Right atrium auricular region (tissue), 2 donors: ENCODE measurements at regions not wholly inside any gene's neighbourhood (a gene's known extent, or its start where the extent isn't known, plus 50 kb on each side); places are given as distances from the start of the nearest gene placed in this dataset.
"Not testable (repeated sequence)": the region's sequence is repeated elsewhere in the genome, so short reads cannot be mapped to it uniquely, and the experiment has no call there.

Experiments
- DNase-seq: peaks from one replicate; pipeline ENCODE4 v3.0.0-alpha.2; 2019; ENCODE audit warnings: low spot score
- H3K27ac ChIP-seq, 2 donors: fragments of 200-600 bp; sonication (generic); 1 replicate in 1 of 2; 2 replicates in 1 of 2; pipeline ENCODE4 v1.5.1; 2016 to 2019
- H3K27me3 ChIP-seq, 2 donors: fragments of 200-600 bp; sonication (generic); one replicate each; pipeline versions ENCODE4 v1.5.1 to v1.6.0; 2017 to 2019
- H3K36me3 ChIP-seq: fragments of 200-600 bp; sonication (generic); one replicate; pipeline ENCODE4 v1.5.1; 2016
- H3K4me1 ChIP-seq, 2 donors: fragments of 200-600 bp; sonication (generic); one replicate each; pipeline versions ENCODE4 v1.5.1 to v1.6.0; 2017 to 2019
- H3K4me3 ChIP-seq, 2 donors: fragments of 200-600 bp; sonication (generic); 1 replicate in 1 of 2; 2 replicates in 1 of 2; pipeline ENCODE4 v1.5.1; 2017 to 2019; ENCODE audit warnings: mild to moderate bottlenecking in 1 of 2, moderate library complexity in 1 of 2
- H3K9me3 ChIP-seq, 2 donors: fragments of 200-600 bp; sonication (generic); one replicate each; pipeline ENCODE4 v1.5.1; 2019
- TF ChIP-seq, protein P1 (sequence below), 2 donors: fragments of 200-600 bp; sonication (generic); IDR thresholded peaks; one replicate each; pipeline ENCODE4 v1.5.1; 2019; ENCODE audit warnings: antibody characterized with exemption in 2 of 2

DNA sequence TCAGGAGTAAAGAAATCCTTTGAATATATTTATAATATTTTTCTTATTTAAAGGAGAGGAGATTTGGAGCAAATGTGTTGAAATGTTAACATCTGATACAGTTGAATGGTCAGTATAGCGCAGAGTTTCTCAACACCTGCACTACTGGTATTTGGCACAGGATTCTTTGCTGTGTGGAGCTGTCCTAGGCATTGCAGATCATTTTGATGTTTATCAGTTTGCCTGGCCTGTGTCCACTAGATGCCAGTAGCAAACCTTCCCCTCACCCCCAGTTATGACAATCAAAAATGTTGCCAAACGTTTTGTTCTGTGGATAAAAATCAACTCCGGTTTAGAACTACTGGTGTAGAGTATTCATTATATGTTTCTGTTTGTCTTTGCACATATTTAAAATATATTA is 765.3 kb upstream of the SLIT2 start:
- DNase-seq = no peak
- H3K4me3 ChIP-seq = no peak overlapping the region
- no peaks in the 10 kb centered on the region for H3K27me3 ChIP-seq
- TF ChIP-seq, protein P1, sequence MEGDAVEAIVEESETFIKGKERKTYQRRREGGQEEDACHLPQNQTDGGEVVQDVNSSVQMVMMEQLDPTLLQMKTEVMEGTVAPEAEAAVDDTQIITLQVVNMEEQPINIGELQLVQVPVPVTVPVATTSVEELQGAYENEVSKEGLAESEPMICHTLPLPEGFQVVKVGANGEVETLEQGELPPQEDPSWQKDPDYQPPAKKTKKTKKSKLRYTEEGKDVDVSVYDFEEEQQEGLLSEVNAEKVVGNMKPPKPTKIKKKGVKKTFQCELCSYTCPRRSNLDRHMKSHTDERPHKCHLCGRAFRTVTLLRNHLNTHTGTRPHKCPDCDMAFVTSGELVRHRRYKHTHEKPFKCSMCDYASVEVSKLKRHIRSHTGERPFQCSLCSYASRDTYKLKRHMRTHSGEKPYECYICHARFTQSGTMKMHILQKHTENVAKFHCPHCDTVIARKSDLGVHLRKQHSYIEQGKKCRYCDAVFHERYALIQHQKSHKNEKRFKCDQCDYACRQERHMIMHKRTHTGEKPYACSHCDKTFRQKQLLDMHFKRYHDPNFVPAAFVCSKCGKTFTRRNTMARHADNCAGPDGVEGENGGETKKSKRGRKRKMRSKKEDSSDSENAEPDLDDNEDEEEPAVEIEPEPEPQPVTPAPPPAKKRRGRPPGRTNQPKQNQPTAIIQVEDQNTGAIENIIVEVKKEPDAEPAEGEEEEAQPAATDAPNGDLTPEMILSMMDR (IDR thresholded peaks at IDR 0.05) = no peak
- H3K4me1 ChIP-seq = no peaks in the 10 kb centered on the region
- no peaks in the 10 kb centered on the region for H3K36me3 ChIP-seq
- H3K27ac ChIP-seq = no peak overlapping the region
- H3K9me3 ChIP-seq = no peaks in the 10 kb centered on the region

DNA sequence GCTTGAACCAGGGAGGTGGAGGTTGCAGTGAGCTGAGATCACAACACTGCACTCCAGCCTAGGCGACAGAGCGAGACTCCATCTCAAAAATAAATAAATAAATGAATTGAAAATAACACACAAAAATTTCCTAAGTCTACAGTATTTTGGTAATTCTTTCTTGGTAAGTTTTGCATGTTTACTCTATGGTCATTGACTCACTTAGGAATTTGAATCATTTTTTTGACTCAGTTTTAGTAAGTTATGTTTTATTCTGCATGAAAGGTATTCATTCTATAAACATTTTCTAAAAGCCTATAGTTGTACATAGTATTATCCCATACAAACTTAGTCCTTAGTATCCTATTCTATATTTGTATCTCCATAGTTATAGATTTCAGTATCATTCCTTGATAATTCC is 772.9 kb upstream of the SLIT2 start:
- Histone ChIP-seq H3K4me1 (no peaks in the 10 kb centered on the region), H3K36me3 (no peaks in the 10 kb centered on the region), H3K4me3 (no peak overlapping the region), H3K27me3 (no peaks in the 10 kb centered on the region), H3K27ac (no peak overlapping the region), H3K9me3 (no peaks in the 10 kb centered on the region)
- TF ChIP-seq, protein P1 (IDR thresholded peaks at IDR 0.05) = no peak
- DNase-seq = no peak

DNA sequence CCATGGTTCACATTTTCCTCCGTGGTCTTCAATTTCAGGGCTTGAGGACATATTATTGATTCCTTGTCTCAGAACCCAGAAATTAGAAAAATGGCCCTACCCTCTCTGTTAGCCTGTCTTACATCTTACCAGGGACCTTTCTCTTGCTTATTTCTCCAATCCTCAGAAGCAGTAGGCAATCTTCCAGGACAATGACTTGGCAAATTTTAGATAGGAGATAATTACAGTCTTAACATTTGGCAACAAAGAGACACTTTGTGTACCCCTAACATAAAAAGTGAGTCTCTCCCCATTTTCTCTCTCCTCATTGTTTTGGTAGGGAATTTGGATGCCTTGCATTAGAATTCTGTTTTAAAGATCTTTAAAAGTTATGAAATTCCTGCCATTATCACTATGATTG is 778.1 kb upstream of the SLIT2 start:
- Histone ChIP-seq H3K27me3 (no peaks in the 10 kb centered on the region), H3K4me1 (no peaks in the 10 kb centered on the region), H3K27ac (no peak overlapping the region), H3K36me3 (no peaks in the 10 kb centered on the region), H3K9me3 (peaks cover 0 to 7% of the 10 kb centered on the region in 2 donors), H3K4me3 (no peak overlapping the region)
- no peak for DNase-seq
- TF ChIP-seq, protein P1 (IDR thresholded peaks at IDR 0.05) = no peak

DNA sequence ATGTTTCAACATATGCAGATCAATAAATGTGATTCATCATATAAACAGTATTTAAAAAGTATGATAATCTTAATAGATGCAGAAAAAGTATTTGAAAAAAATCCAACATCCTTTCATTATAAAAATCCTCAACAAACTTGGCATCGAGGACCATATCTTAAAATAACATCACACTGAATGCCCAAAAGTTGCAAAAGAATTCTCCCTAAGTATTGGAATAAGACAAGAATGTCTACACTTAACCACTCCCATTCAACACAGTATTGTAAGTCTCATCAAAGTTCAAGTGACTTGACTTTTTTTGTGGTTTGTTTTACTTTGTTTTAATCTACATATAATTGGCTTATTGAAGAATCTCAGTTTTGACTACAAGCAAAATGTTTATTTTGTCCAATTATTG is 779.0 kb upstream of the SLIT2 start:
- TF ChIP-seq, protein P1 (IDR thresholded peaks at IDR 0.05) = no peak
- Histone ChIP-seq H3K27me3 (no peaks in the 10 kb centered on the region), H3K4me1 (no peaks in the 10 kb centered on the region), H3K27ac (no peak overlapping the region), H3K4me3 (no peak overlapping the region), H3K9me3 (peaks cover 0 to 7% of the 10 kb centered on the region in 2 donors), H3K36me3 (no peaks in the 10 kb centered on the region)
- no peak for DNase-seq

DNA sequence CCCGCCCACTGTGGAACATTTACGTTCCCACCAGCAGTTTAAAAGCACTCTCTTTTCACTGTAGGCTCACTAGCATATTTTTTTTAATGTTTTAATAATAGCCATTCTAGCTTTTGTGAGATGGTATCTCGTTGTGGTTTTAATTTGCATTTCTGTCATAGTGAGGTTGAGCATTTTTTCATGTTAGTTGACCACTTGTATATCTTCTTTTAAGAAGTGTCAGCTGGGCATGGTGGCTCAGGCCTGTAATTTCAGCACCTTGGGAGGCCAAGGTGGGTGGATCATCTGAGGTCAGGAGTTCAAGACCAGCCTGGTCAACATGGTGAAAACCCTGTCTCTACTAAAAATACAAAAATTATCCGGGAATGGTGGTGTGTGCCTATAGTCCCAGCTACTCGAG is 781.7 kb upstream of the SLIT2 start:
- not testable (repeated sequence) for H3K9me3 ChIP-seq, DNase-seq, H3K4me1 ChIP-seq, H3K36me3 ChIP-seq, H3K27ac ChIP-seq, H3K27me3 ChIP-seq, H3K4me3 ChIP-seq

DNA sequence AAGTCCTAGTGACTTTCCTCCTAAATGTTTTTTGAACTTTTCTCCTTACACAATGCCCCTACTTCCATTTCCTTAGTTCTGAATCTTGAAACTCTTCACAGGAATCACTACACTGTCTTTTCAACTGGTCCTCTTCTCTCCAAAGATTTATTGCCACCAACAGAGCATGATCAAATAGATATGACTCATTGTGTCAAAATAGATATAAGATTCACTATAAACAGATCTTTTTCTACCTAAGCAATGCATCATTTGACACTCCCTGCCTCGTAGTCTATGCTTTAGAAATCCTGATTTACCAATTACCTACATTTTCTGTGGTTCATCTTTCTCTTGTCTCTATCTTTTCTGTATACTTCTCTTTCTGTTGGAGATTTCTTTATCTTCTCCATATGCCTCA is 789.6 kb upstream of the SLIT2 start:
- H3K27me3 ChIP-seq = no peaks in the 10 kb centered on the region
- H3K4me1 ChIP-seq = no peaks in the 10 kb centered on the region
- H3K9me3 ChIP-seq = no peaks in the 10 kb centered on the region
- no peak overlapping the region for H3K27ac ChIP-seq
- no peak overlapping the region for H3K4me3 ChIP-seq
- H3K36me3 ChIP-seq = no peaks in the 10 kb centered on the region
- TF ChIP-seq, protein P1 (IDR thresholded peaks at IDR 0.05) = no peak
- DNase-seq = no peak
